ENCODE measurements at regions not wholly inside any gene's neighbourhood (a gene's known extent, or its start where the extent isn't known, plus 50 kb on each side); places are given as distances from the start of the nearest gene placed in this dataset.

DNA sequence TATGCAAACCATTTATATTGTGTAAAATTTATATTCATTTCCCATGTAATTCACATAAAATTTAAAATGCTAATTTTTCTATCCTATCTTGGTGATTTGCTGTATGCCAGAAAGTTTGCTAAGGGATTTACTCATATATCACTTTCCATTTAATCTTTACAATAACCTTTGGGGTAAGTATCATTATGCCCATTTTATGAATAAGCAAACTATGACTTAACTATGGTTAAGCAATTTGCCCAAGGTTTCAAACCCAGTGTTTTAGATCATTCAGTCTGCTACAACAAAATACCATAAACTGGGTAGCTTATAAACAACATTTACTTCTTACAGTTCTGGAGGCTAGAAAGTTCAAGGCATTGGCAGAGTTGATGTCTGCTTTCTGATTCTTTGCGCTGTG is 246.4 kb upstream of the TMEM161B start:
- Histone ChIP-seq H3K27me3 (replicated peaks in 1 of 4; ENCODE audit: control insufficient read depth in 3 of 4, extremely low read depth in 1 of 4, insufficient read depth in 3 of 4, low read length in 3 of 4) (no peaks in the 10 kb centered on the region), H2BK120ac (replicated peaks; ENCODE audit: low read depth, low read length) (no peak overlapping the region), H4K91ac (replicated peaks; ENCODE audit: insufficient read length, low read length) (no peak overlapping the region), H3K23me2 (ENCODE audit: low read depth, low read length) (no peaks in the 10 kb centered on the region), H3K4me2 (ENCODE audit: insufficient read depth in 1 of 2, low read depth in 2 of 2, low read length in 2 of 2) (no peak overlapping the region), H3K79me1 (ENCODE audit: low read depth, low read length) (no peaks in the 10 kb centered on the region), H2BK5ac (ENCODE audit: low read depth, low read length) (no peak overlapping the region), H2BK20ac (ENCODE audit: low read length) (no peak overlapping the region), H2AFZ (ENCODE audit: low read length) (no peak overlapping the region), H2BK15ac (ENCODE audit: low read length) (no peak overlapping the region), H3K23ac (ENCODE audit: insufficient read length) (no peak overlapping the region), H2BK12ac (ENCODE audit: low read depth, low read length) (no peak overlapping the region), H2AK5ac (ENCODE audit: low read depth, low read length) (no peak overlapping the region), H3K4me3 (ENCODE audit: extremely low read depth in 1 of 4, insufficient read depth in 2 of 4, low read depth in 3 of 4, low read length in 4 of 4) (no peak overlapping the region), H4K5ac (ENCODE audit: insufficient read length, low read depth, low read length) (no peak overlapping the region), H3K9ac (replicated peaks in 1 of 4; ENCODE audit: extremely low read depth in 1 of 4, low read depth in 3 of 4, low read length in 3 of 4) (no peak overlapping the region), H3K27ac (ENCODE audit: low read depth, low read length) (no peak overlapping the region), H3K9me3 (ENCODE audit: insufficient read depth in 2 of 2, low read depth in 1 of 2, low read length in 1 of 2) (no peaks in the 10 kb centered on the region), H3K4me1 (replicated peaks in 1 of 4; ENCODE audit: control insufficient read depth in 3 of 4, insufficient read depth in 4 of 4, low read length in 3 of 4) (no peaks in the 10 kb centered on the region), H4K8ac (ENCODE audit: extremely low read depth, insufficient read depth, low read length) (no peak overlapping the region), H3K18ac (ENCODE audit: extremely low read depth, low read length) (no peak overlapping the region), H4K20me1 (replicated peaks in 1 of 2; ENCODE audit: control insufficient read depth in 1 of 2, insufficient read depth in 2 of 2, low read length in 2 of 2) (no peaks in the 10 kb centered on the region), H3K4ac (replicated peaks; ENCODE audit: insufficient read length, low read depth, low read length) (no peak overlapping the region), H3K79me2 (ENCODE audit: control insufficient read depth in 1 of 2, insufficient read depth in 2 of 2, low read length in 2 of 2) (no peaks in the 10 kb centered on the region), H3K14ac (ENCODE audit: insufficient read length) (no peak overlapping the region), H3K36me3 (ENCODE audit: control insufficient read depth in 2 of 4, insufficient read depth in 4 of 4, low read length in 3 of 4) (no peaks in the 10 kb centered on the region), H3K56ac (replicated peaks; ENCODE audit: insufficient read length, low read depth, low read length) (no peak overlapping the region)
- FAIRE-seq (no peak), DNase-seq (ENCODE audit: low read depth in 1 of 2, low spot score in 2 of 2) (no peak)
- ChIA-PET CTCF (ENCODE audit: partially characterized antibody) (no interaction called here), POLR2A (ENCODE audit: partially characterized antibody) (no interaction called here)
- 100% methylated on average over 1 of the region's 1 CpG; no CpG with 5 or more reads in 1 of the 2 experiments for WGBS, 2 experiments (ENCODE audit: extremely low coverage in 1 of 2, insufficient coverage in 1 of 2, insufficient read length in 1 of 2, insufficient replicate concordance in 2 of 2, low coverage in 1 of 2, low lambda C conversion rate in 2 of 2, missing lambda C conversion rate in 1 of 2)
- TF ChIP-seq ASH2L (IDR thresholded peaks at IDR 0.05; ENCODE audit: low read length), result no peak
- no peak for TF ChIP-seq JUND (IDR thresholded peaks at IDR 0.05; ENCODE audit: low read length)
- TF ChIP-seq SP2 (IDR thresholded peaks at IDR 0.05; ENCODE audit: low read length), result no peak
- TF ChIP-seq, protein P1, sequence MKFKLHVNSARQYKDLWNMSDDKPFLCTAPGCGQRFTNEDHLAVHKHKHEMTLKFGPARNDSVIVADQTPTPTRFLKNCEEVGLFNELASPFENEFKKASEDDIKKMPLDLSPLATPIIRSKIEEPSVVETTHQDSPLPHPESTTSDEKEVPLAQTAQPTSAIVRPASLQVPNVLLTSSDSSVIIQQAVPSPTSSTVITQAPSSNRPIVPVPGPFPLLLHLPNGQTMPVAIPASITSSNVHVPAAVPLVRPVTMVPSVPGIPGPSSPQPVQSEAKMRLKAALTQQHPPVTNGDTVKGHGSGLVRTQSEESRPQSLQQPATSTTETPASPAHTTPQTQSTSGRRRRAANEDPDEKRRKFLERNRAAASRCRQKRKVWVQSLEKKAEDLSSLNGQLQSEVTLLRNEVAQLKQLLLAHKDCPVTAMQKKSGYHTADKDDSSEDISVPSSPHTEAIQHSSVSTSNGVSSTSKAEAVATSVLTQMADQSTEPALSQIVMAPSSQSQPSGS (IDR thresholded peaks at IDR 0.05; ENCODE audit: low read length), result no peak
- no peak for TF ChIP-seq RFX5 (IDR thresholded peaks at IDR 0.05; ENCODE audit: borderline replicate concordance, low read depth, low read length)
- no peak for TF ChIP-seq JUN (IDR thresholded peaks at IDR 0.05; ENCODE audit: low read depth, low read length)
